ENCODE measurements at regions not wholly inside any gene's neighbourhood (a gene's known extent, or its start where the extent isn't known, plus 50 kb on each side); places are given as distances from the start of the nearest gene placed in this dataset.
A peak's percentile ranks its signal among the peaks of the same experiment; 100 is the strongest.

DNA sequence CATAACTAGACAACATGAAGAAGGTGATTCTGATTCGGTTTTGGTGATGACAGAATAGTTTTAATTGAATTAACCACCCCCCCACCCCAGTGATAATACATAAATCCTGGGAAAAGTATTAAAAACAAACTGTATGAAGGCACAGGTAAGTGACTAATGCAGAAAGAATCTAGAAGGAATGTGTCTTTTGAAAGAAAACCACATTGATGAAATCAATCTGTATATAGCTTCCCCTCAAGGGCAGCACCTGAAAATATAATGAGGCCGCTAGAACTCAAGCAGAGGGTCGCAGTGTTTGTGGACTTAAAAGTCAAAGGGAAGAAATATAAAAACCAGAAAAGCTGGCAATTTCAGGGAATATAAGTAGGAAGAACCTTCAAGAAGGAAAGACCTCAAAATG lies 580.5 kb upstream of the CHORDC1 start:
- DNase-seq = no peak

DNA sequence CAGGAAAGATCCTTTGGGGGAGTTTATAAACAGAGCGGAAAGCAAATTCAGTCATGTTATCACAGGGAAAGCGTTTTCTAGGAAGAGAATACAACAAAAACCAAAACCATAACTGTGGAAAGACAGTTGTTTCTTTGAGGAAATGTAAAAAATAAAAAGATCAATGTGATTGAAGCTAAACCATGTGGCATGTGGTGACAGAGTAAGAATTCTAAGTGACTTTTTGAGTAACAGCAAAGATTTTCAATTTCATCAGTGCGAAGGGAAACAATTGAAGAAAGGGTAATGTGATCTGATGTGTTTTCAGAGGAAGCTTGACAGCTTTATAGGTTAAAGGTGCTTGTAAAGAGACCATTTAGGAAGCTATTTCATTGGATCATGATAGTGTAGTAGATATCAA lies 575.9 kb upstream of the CHORDC1 start:
- DNase-seq = no peak

DNA sequence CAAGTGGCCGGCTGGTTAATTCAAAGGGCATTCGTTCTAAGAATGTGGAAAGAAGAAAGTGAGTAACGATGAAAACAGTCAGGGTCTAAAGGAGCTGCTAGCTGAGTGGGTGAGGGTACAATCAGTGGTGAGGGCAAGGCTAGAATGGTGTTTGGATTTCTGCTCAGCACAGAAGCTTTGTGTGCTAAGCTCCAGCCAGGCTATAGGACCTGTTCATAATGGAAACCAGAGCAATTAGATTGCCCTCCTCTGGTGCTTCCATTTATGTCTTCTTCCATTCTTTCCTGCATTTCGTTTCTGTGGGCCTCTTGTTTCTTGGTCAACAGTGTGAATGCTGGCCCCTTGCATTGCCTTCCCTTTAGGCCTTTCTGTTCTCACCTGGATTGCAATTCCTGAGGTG lies 572.9 kb upstream of the CHORDC1 start:
- no peak for DNase-seq

DNA sequence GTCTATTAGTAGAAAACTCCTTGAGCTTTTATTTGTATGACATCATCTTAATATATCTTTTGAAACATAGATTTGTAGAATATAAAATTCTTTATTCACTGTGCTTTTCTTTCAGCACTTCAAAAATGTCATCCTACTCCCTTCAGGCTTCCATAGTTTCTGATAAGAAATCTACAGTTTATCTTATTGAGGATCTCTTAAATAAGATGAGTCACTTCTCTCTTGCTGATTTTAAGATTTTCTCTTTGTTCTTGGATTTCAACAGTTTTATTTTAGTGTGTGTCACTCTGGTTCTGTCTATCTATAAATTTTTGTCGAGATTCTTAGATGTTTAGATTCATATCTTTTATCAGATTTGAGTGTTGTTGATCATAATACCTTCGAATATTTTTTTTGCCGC lies 566.1 kb upstream of the CHORDC1 start:
- no peak for DNase-seq

DNA sequence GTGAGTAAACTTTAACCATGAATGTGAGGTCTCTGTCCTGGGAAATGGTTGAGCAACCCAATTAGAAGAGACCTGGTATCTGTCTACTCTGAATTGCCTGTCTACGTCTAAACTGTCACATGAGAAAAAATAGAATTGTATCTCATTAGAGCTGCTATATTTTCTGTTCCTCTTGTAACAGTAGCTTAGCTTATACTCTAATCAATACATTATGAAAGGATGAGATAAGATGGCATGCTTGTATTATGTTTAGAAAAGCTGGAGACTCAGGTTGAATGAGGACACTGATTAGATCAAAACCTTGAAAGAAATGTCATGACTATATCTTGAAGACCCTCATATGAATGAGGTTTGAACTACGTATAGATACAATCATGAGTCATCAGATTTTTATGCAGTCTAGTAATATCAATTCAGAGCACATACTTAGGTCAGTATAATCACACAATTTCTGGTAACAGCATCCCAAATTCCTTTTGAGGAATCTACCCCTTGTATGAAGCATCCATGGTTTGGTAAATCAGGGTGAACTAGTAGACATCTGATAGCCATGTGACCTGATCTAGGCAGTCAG lies 561.5 kb upstream of the CHORDC1 start:
- DNase-seq = no peak

DNA sequence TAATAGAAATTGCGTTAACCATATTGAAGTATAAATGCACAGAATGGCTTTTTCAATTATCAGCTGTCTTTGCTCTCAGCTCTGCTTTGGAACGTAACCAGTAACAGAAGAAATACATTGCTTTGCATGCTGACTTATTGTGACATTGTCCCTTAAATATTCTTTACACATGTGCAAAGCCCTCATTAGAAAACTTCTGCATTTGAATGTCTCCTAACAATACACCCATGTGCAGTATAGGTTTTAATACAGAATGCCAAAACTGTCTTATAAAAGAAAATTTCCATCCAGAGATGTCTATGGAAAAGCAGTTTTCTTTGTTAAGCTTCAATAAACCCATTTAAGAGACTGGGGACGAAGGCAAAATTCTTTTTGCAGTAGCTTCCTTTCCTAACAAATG lies 560.3 kb upstream of the CHORDC1 start:
- no peak for DNase-seq

DNA sequence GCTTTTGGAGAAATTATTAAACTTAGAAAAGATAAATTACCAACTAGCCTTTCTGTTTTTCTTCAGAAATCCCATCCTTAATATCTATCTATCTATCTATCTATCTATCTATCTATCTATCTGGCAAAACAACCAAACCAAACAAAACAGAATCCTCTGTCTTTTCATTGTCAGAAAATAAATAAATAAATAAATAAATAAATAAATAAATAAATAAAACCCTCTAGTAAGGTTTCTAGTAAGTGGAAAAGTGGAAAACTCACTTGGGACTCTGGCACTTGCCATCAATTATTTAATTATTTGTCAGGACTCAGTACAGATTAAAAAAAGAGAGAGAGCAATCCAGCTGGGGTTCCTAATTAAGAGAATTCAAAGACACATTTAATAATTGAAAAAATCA lies 556.2 kb upstream of the CHORDC1 start:
- no peak for DNase-seq

DNA sequence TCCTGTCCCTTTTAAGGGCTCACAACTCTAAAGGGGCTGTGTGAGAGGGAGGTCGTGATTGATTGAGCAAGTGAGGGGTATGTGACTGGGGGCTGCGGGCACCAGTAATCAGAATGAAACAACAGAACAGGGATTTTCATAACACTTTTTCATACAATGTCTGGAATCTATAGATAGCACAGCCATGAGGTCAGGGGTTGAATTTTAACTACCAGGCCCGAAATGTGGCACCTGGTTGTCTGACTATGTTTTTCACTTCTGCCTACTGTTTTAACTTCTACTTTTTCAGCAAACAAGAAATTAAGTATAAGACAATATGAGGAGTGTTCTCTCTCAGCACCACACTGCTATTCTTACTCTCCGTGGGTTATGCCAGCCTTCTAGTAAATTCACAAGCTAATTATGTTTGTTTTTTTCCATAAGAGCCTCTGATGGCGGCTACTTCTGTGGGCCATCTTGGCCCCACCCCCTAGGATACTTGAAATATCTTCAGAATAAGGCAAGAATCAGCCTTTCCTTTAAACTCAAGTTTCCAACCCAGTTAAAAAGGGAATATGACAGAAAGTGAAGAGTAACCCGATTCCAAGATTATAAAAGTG lies 552.8 kb upstream of the CHORDC1 start:
- DNase-seq = no peak

DNA sequence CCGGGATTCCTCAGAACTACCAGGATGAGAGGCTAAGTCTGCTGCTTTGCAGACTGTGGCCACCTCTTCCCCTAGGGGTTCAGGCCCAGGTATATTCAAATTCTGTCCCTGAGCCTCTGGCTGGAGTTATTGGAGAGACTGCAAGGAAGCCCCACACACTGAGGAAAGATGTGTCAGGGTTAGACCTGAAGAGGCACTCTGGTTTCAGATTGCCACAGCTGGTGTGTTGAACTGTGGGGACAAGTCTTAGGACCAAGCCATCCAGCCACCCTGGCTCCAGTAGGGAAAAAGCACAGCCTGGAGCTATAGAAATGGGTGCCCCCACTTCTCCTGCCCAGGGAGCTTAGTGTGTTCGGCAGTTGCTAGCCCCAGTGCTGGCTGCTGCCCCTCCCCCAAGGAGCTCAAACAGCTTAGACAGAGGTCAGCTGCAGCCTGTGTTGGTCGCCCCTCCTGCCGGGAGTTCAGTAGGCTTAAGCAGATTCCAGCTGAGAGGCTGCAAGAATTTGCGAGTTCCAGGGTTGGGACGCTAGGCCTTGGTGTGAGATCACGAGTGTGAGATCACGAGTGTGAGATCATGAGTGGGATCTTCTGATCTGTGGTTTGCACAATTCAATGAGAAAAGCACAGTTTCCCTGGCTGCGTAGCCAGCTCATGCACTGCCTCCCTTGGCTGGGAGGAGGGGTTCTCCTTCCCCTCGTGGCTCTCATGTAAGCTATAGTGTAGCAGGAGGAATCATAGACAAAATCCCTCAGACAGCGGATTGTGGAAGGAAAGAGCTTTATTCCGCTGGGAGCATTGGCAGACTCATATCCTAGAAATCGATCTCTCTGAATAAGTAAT lies 552.1 kb upstream of the CHORDC1 start:
- DNase-seq = no peak

DNA sequence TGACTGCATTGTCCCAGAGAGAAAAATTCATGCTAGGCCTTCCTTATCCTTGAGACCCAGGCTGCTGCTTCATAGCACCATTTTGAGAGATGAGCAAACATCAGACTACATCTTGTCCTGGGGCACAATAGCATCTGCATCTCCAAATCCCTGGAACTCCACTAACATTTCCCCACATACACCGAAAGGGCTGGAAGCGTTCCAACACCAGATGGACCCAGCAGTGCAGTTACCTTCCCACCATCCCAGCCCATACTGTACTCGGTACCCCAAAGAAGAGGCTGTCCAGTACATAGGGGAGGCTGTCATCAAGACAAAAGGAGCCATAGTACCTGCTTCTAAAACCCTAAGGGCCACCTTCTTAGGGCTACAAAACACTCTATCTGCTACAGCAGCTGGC lies 547.2 kb upstream of the CHORDC1 start:
- DNase-seq = no peak

DNA sequence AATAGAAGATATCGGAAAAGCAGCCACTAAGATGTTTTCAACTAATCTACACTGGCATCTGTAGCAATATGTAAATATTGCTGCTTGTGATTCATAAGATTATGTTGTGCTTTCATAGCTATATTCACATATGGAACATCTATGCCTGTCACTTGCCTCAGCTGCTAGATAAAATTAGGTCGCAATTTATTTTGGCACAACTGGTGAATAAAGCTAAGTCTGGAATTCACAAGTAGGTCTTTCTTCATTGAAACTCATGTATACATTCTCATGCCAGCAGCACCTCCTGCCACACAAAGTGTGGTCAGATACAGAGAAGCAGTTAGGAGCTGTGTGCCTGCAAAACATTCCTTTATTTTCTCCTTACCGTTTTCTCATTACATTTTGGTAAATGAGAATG lies 543.3 kb upstream of the CHORDC1 start:
- no peak for DNase-seq

DNA sequence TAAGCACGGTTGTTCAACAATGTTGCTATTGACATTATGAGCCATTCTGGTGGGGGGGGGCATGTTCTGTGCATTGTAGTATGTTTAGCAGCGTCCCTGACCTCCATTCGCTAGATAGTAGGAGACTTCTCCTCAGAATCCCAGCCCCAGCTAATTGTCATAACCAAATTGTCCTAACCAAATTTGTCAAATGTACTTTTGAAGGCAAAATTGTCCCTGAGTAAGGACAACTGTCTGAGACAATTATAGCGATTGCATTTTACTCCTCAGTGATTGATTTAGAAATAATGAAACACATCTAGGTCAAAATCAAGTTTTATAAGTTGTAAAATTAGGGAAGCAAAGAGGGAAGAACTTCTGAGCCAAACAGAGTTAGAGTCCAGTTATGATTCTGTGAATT lies 541.8 kb upstream of the CHORDC1 start:
- DNase-seq = no peak

DNA sequence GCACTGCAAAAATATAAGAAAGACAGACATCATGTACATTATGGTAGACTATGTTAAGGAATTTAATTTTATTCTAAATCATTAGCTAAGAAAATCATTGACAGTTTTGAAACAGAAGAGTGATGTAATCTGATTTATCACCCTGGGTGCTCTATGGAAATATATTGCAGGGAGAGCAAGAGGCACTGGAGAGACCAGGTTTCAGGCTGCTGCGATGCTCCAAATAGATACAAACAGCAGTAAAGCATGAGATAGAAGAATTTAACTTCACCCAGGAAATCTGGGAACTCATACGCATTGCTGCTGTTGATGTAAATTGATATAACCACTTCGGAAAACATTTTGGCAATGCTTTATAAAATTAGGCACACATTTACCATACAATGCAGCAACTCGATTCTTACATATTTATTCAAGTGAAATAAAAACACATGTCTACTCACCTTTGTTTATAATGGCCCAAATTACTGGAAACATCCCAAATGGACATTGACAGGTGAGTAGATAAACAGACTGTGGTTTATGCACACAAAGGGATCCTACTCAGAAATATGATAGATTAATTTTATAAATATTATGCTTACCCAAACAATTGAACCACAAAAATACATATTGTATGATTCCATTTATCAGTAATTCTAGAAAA lies 535.1 kb upstream of the CHORDC1 start:
- peak; percentile 28 for DNase-seq

DNA sequence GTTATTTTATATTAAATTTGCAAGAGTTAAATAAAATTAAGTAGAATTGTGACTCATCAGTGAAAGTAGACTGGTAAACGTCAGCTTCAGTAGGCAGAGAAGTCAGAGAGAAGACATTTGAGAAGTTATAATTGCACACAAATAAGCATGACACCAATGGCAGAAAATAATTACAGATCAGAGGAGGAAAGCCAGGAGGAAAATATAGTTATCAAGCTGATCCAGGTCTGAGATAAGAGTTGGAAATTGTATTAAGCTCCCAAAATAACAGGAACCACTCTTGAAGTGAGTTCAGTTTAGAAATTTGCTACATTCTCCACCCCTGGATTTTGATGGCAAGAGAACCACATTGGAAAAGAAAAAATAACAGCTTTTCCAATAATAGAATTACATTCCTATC lies 533.8 kb upstream of the CHORDC1 start:
- DNase-seq = no peak

DNA sequence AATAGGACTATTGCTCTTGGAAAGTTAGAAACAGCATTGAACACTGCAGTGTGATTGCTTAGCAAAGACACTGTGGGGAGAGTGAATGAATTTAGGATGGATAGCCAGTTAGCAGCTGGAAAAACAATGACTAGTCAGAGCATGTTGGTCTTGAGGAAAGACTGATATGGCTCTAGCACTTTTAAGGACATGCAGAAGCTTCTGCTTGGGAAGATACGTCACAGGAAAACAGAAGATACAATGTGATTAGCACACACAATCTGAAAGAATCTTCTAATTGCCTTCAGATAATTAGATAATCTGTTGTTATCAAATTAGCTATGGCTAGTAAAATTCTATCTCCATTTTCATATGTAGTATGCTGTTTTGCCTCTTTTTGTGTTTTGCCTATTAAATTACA lies 530.7 kb upstream of the CHORDC1 start:
- no peak for DNase-seq

DNA sequence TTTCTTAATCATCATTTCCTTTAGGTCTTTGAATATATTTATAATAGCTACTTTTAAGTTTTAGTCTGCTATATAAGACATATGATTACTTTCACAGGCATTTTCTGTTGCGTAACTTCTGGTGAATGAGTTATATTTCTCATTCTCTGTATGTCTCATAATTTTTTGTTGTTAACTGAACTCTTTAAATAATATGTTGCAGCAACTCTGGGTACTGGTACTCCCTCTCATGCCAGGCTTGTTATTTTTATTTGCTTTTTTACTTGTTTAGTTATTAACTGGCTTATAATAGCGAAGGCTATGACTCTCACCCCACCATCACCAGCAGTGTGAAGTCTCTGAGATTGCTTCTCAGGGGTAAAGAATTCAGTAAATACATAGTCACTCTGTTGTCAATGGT lies 524.2 kb upstream of the CHORDC1 start:
- DNase-seq = no peak

DNA sequence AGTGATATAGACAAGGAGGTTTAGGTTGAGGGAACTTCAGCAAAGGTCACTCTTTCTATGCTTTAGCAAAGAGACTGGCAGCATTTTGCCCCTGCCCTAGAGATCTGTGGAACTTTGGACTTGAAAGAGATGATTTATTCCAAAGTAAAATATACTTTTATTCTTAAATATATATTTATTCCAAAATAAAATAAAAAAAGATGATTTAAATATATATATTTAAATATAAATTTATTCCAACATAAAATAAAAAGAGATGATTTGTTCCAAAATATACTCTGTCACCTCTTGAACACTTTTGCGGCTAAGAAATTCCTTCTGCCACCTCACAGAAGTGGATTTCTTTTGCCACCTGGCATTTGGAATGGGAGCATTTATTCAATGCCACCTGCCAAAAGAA lies 521.3 kb upstream of the CHORDC1 start:
- DNase-seq = no peak

DNA sequence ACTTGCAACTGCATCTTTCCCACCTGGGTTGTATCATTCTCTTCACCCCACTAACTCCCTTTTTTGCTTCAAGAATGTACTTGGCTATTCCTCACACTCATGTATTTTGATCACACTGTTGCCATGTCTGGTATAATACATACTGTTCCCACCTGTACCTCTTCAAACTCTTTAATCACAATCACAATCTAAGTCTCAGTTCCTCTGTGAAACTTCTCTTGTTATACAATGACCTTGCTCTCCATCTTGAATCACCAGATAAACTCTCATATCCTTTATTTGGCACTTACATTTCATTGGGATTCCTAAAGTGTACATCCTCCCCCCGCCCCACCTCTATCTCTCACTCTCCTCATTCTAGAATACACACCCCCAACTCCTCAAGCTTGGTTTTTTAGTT lies 516.0 kb upstream of the CHORDC1 start:
- DNase-seq = no peak

DNA sequence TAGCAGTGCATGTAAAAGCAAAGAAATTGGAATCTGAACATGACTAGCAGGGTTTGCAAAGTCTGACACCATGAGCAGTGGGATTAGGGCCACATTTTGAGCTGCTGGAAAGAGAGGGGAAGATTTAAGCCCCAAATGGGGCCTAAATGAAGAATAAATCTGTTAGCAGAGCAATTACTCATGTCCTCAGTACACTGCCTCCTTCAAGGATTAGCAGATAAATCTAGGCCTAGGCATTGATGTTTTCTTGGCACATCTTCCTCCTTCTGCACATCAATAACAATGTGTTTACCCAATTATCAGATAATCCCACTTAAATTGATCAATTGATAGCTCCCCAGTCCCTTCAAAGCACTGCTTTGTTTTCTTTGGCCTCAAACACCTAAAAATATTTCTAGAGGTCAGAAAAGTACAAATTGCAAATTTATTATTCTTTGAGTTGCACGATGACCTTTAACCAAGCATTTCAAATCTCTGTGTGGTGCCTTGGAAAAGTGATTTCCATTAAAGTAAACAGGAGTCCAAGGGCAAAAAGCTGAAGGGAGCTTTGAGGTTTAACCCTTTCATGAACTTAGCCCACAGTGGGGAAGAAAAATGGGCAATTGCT lies 514.7 kb upstream of the CHORDC1 start:
- DNase-seq = no peak

DNA sequence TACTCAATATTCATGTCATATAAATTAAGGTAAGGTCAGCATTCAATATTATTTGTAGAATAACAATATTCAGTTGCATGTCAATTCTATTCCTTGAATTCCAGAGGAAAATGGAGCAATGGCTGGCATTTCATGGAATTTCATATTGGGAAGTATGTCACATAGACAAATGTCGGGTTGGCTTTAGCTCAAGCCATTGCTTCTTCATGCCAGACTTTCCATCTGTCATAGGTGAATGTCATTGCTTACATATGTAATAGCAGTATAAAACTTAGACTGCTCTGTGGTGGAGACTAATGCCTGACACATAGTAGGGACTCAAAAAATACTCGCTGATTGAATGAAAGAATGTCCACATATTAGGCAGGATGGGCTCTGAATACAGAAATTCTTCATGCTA lies 509.6 kb upstream of the CHORDC1 start:
- no peak for DNase-seq

DNA sequence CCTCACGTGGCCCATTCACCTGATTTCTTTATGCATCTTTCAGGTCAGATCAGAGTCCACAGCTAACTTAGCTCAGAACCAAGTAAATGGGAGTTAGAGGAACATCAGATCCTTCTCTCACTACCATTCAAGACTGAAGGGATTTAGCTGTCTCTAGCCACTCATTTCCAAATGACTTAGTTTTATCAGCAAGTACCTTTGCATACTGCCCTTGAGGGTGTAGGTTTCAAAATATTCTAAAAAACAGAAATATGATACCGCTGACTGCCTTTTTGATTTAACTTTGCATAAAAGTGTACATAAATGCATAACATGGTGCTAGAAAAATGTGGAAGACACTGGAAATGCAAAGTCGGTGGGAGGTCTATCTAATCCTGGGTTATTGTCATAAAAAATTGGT lies 500.6 kb upstream of the CHORDC1 start:
- DNase-seq = no peak

DNA sequence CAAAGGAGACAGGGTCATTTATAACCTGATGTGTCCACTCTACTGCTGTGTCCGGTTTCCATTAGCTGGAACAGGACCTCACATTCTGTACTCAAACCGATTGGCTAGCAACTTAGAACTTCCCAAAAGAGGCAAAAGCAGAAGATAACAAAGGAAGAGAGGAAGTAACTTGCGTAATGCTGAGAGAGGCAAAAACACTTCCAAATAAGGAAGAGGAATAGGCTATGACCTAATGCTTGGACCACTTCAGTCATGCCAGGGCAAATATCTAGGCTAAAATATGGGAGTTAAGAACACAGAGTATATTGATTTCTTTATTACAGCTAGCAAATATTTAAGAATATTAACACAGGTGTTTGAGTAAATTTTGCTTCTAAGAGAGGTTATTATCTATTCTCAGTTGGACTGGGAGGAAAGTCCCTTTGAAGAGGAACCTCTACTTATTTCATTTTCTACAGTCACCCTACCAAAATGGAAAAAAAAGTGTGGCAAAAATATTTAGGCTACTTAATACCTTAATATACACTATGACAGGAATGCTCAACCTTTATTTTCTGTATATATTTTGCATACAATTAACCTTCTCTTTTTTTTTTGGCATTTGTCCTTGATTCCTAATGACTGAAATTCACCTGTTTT lies 499.8 kb upstream of the CHORDC1 start:
- DNase-seq = no peak

DNA sequence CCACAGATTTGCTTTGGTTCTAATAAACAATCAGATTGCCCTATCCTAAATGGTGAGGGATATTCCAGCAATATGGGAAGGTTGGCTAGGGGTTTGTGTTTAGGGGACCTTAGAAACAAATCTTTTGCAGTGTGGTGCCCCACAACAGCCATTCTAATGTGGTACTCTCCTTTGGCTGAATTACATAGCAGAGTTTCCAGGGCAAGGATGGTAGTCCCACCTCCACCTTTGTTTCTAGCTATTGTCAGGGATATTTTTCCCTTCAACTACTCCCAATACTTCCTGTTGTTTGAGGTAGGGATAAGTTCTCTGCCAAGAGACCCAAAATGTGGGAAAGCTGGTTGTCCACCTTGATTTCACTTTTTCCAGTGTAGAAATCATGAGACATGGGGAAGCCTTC lies 494.7 kb upstream of the CHORDC1 start:
- DNase-seq = no peak
